Liver (tissue), 8 donors: ENCODE measurements at regions not wholly inside any gene's neighbourhood (a gene's known extent, or its start where the extent isn't known, plus 50 kb on each side); places are given as distances from the start of the nearest gene placed in this dataset.

ENCODE experiments used
- DNase-seq: peaks from one replicate; pipeline ENCODE4 v3.0.0-alpha.2; 2017; ENCODE audit warnings: low spot score
- H3K27ac ChIP-seq, 2 donors: one replicate each; pipeline ENCODE4 v1.7.0; 2013; ENCODE audit warnings: inconsistent platforms in 2 of 2, low read length in 2 of 2, control low read depth in 1 of 2, low read depth in 1 of 2, mild to moderate bottlenecking in 1 of 2
- H3K27me3 ChIP-seq, 4 donors: one replicate each; pipeline versions ENCODE4 v1.6.1 to v1.7.0; 2013; ENCODE audit warnings: low read length in 3 of 4, inconsistent platforms in 1 of 4, mild to moderate bottlenecking in 1 of 4, moderate library complexity in 1 of 4; ENCODE audit not compliant: control insufficient read depth in 4 of 4, insufficient read depth in 4 of 4
- H3K36me3 ChIP-seq, 4 donors: one replicate each; pipeline versions ENCODE4 v1.6.1 to v1.7.0; 2013; ENCODE audit warnings: low read length in 3 of 4, mild to moderate bottlenecking in 3 of 4, low read depth in 1 of 4, moderate library complexity in 1 of 4; ENCODE audit not compliant: control insufficient read depth in 4 of 4, insufficient read depth in 3 of 4
- H3K4me1 ChIP-seq, 4 donors: one replicate each; pipeline versions ENCODE4 v1.6.1 to v1.7.0; 2013; ENCODE audit warnings: low read length in 3 of 4, mild to moderate bottlenecking in 3 of 4, moderate library complexity in 1 of 4; ENCODE audit not compliant: control insufficient read depth in 4 of 4, insufficient read depth in 4 of 4
- H3K4me3 ChIP-seq, 3 donors: one replicate each; pipeline versions ENCODE4 v1.6.1 to v1.7.0; 2013; ENCODE audit warnings: low read length in 3 of 3, control low read depth in 1 of 3, low read depth in 1 of 3, mild to moderate bottlenecking in 1 of 3
- H3K9ac ChIP-seq, 2 donors: one replicate each; pipeline ENCODE4 v1.7.0; 2013; ENCODE audit warnings: low read length in 2 of 2, mild to moderate bottlenecking in 2 of 2, moderate library complexity in 2 of 2, control low read depth in 1 of 2, low read depth in 1 of 2
- H3K9me3 ChIP-seq, 4 donors: one replicate each; pipeline versions ENCODE4 v1.6.1 to v1.7.0; 2013; ENCODE audit warnings: low read length in 3 of 4; ENCODE audit not compliant: control insufficient read depth in 4 of 4
- ATF3 ChIP-seq: IDR thresholded peaks from 2 replicates; pipeline ENCODE4 v1.6.1; 2016; ENCODE audit warnings: antibody characterized with exemption
- CTCF ChIP-seq: fragments of 150-350 bp; IDR thresholded peaks from 2 replicates; pipeline ENCODE4 v1.5.1; 2017; ENCODE audit warnings: improper control_type of control experiment, low read depth, low read length; ENCODE audit not compliant: missing input control
- EGR1 ChIP-seq, 2 donors: IDR thresholded peaks; 2 replicates each; pipeline ENCODE4 v1.6.1; 2016 to 2018; ENCODE audit warnings: antibody characterized with exemption in 2 of 2, low read depth in 2 of 2
- FOXA1 ChIP-seq: IDR thresholded peaks from 2 replicates; pipeline ENCODE4 v1.6.1; 2016; ENCODE audit warnings: antibody characterized with exemption
- FOXA2 ChIP-seq: IDR thresholded peaks from 2 replicates; pipeline ENCODE4 v1.6.1; 2016; ENCODE audit warnings: antibody characterized with exemption
- GABPA ChIP-seq, 2 donors: IDR thresholded peaks in 1 of 2; conservative IDR thresholded peaks in 1 of 2; 2 replicates each; pipeline ENCODE4 v1.6.1; 2016; ENCODE audit warnings: antibody characterized with exemption in 2 of 2, mild to moderate bottlenecking in 1 of 2, moderate library complexity in 1 of 2
- HNF4A ChIP-seq, 2 donors: conservative IDR thresholded peaks; 2 replicates each; pipeline ENCODE4 v1.6.1; 2016; ENCODE audit warnings: antibody characterized with exemption in 2 of 2, mild to moderate bottlenecking in 2 of 2
- HNF4G ChIP-seq: IDR thresholded peaks from 2 replicates; pipeline ENCODE4 v1.6.1; 2016; ENCODE audit warnings: antibody characterized with exemption
- JUND ChIP-seq, 2 donors: IDR thresholded peaks; 2 replicates each; pipeline ENCODE4 v1.6.1; 2016; ENCODE audit warnings: antibody characterized with exemption in 2 of 2
- MAX ChIP-seq: IDR thresholded peaks from 2 replicates; pipeline ENCODE4 v1.6.1; 2016; ENCODE audit warnings: antibody characterized with exemption
- NR2F2 ChIP-seq: IDR thresholded peaks from 2 replicates; pipeline ENCODE4 v1.6.1; 2016; ENCODE audit warnings: antibody characterized with exemption
- RAD21 ChIP-seq, 2 donors: IDR thresholded peaks; 2 replicates each; pipeline ENCODE4 v1.6.1; 2016; ENCODE audit warnings: antibody characterized with exemption in 2 of 2, mild to moderate bottlenecking in 2 of 2
- REST ChIP-seq: IDR thresholded peaks from 2 replicates; pipeline ENCODE4 v1.6.1; 2016; ENCODE audit warnings: antibody characterized with exemption, mild to moderate bottlenecking
- RXRA ChIP-seq, 2 donors: IDR thresholded peaks; 2 replicates each; pipeline ENCODE4 v1.6.1; 2017 to 2018; ENCODE audit warnings: antibody characterized with exemption in 2 of 2, mild to moderate bottlenecking in 1 of 2
- SP1 ChIP-seq: IDR thresholded peaks from 2 replicates; pipeline ENCODE4 v1.6.1; 2018; ENCODE audit warnings: antibody characterized with exemption, mild to moderate bottlenecking
- TAF1 ChIP-seq: conservative IDR thresholded peaks from 2 replicates; pipeline ENCODE4 v1.6.1; 2016; ENCODE audit warnings: antibody characterized with exemption, mild to moderate bottlenecking
- YY1 ChIP-seq: IDR thresholded peaks from 2 replicates; pipeline ENCODE4 v1.6.1; 2016; ENCODE audit warnings: antibody characterized with exemption, mild to moderate bottlenecking
- ZBTB33 ChIP-seq: IDR thresholded peaks from 2 replicates; pipeline ENCODE4 v1.6.1; 2016; ENCODE audit warnings: antibody characterized with exemption
- WGBS: extraction: QIAGEN DNeasy Blood & Tissue Kit; methylation state at CpG from one replicate; pipeline ENCODE4 v1.1.7; 2013; 5-methylcytosine and 5-hydroxymethylcytosine counted together
- donor health status: healthy.
- donor health status: healthy.
- donor health status: healthy.
- donor health status: healthy.
- donor health status: healthy.

- H3K4me1 ChIP-seq = no peaks in the 10 kb centered on the region
- H3K27me3 ChIP-seq = no peaks in the 10 kb centered on the region
- H3K36me3 ChIP-seq = no peaks in the 10 kb centered on the region
- no peaks in the 10 kb centered on the region for H3K9me3 ChIP-seq
- whole genome bisulfite sequencing = 77% methylated on average over 15 of the region's 15 CpGs
- H3K4me3 ChIP-seq = no peak overlapping the region
- TF ChIP-seq NR2F2 (no peak), FOXA2 (no peak), JUND (IDR thresholded peaks at IDR 0.05) (no peak), RAD21 (IDR thresholded peaks at IDR 0.05) (no peak), ZBTB33 (no peak), HNF4A (conservative IDR thresholded peaks at IDR 0.05) (no peak)
- DNase-seq = no peak
- H3K27ac ChIP-seq = no peak overlapping the region
- H3K9ac ChIP-seq = no peak overlapping the region
These were observed 113.0 kb upstream of the TLR3 start for GRCh38 chr4:185955826-185956543.

- Histone ChIP-seq H3K27ac (no peak overlapping the region), H3K36me3 (no peaks in the 10 kb centered on the region), H3K4me3 (no peak overlapping the region), H3K9ac (no peak overlapping the region), H3K27me3 (no peaks in the 10 kb centered on the region), H3K4me1 (no peaks in the 10 kb centered on the region), H3K9me3 (no peaks in the 10 kb centered on the region)
- 91% methylated on average over 4 of the region's 4 CpGs for WGBS
- DNase-seq = no peak
- TF ChIP-seq GABPA (IDR thresholded peaks at IDR 0.05 in 1 of 2, conservative IDR thresholded peaks at IDR 0.05 in 1 of 2) (no peak), SP1 (no peak), RXRA (IDR thresholded peaks at IDR 0.05) (no peak), TAF1 (no peak), FOXA2 (no peak), REST (no peak), CTCF (no peak), NR2F2 (no peak), YY1 (no peak), HNF4A (conservative IDR thresholded peaks at IDR 0.05) (no peak), FOXA1 (no peak), EGR1 (IDR thresholded peaks at IDR 0.05; ENCODE audit: low read depth in 2 of 2) (no peak), ATF3 (no peak), HNF4G (no peak), ZBTB33 (no peak), JUND (IDR thresholded peaks at IDR 0.05) (no peak), MAX (no peak)
These were observed 112.4 kb upstream of the TLR3 start for GRCh38 chr4:185956544-185956940.
